Astrocyte of the spinal cord (primary cell): ENCODE measurements at regions not wholly inside any gene's neighbourhood (a gene's known extent, or its start where the extent isn't known, plus 50 kb on each side); places are given as distances from the start of the nearest gene placed in this dataset.

Source experiments
- DNase-seq: peaks from one replicate; pipeline ENCODE4 v3.0.0; 2011; ENCODE audit warnings: low read depth, low spot score
- H3K4me3 ChIP-seq: 2 replicates; pipeline ENCODE4 v1.5.1; 2011; ENCODE audit warnings: low read depth, mild to moderate bottlenecking, low read length, moderate library complexity
- in situ Hi-C: cut with HindIII; loops from 2 replicates; pipeline ENCODE4 v1.10.0; 2017; ENCODE audit warnings: low sequenced_read_pairs
- TF ChIP-seq, protein P1 (sequence below): IDR thresholded peaks from 2 replicates; pipeline ENCODE4 v1.5.1; 2012; ENCODE audit warnings: low read depth, mild to moderate bottlenecking, low read length, inconsistent platforms

DNA sequence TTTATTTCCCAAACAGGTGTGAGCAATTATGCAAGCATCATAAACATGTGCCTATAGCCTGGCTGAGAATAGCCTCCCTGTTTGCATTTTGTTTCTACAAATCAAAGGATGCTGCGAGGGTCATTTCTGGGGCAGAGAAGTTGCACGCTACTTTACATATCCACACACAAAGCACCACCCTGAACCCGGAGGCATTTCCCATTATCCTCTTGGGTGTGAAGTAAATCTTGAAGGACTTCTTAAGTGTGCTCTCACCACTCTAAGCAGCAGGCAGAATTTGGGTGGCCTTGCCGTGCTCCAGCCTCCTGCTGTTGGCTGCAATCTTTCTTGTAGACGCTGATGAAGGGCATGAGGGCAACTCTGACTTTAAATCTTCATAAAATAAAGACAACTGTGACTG lies 124.0 kb upstream of the TLE4 start:
- TF ChIP-seq, protein P1, sequence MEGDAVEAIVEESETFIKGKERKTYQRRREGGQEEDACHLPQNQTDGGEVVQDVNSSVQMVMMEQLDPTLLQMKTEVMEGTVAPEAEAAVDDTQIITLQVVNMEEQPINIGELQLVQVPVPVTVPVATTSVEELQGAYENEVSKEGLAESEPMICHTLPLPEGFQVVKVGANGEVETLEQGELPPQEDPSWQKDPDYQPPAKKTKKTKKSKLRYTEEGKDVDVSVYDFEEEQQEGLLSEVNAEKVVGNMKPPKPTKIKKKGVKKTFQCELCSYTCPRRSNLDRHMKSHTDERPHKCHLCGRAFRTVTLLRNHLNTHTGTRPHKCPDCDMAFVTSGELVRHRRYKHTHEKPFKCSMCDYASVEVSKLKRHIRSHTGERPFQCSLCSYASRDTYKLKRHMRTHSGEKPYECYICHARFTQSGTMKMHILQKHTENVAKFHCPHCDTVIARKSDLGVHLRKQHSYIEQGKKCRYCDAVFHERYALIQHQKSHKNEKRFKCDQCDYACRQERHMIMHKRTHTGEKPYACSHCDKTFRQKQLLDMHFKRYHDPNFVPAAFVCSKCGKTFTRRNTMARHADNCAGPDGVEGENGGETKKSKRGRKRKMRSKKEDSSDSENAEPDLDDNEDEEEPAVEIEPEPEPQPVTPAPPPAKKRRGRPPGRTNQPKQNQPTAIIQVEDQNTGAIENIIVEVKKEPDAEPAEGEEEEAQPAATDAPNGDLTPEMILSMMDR: no peak
- H3K4me3 ChIP-seq: no peak overlapping the region
- in situ Hi-C loops: no loop called here
- no peak for DNase-seq

DNA sequence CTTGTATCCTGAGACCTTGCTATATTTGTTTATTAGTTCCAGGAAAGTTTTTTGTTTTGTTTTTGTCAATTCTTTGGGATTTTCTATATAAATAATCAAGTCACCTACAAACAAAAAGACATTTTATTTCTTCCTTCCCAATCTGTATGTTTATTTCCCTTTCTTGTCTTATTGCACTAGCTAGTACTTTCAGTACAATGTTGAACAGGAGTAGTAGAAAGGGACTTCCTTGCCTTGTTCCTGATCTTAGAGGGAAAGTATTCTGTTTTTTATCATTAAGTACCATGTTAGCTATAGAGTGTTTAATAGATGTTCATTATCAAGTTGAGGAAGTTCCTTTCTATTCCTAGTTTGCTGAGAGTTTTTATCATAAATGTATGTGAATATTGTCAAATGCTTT lies 119.5 kb upstream of the TLE4 start:
- in situ Hi-C loops: no loop called here
- DNase-seq: no peak
- TF ChIP-seq, protein P1: no peak
- H3K4me3 ChIP-seq: no peak overlapping the region

DNA sequence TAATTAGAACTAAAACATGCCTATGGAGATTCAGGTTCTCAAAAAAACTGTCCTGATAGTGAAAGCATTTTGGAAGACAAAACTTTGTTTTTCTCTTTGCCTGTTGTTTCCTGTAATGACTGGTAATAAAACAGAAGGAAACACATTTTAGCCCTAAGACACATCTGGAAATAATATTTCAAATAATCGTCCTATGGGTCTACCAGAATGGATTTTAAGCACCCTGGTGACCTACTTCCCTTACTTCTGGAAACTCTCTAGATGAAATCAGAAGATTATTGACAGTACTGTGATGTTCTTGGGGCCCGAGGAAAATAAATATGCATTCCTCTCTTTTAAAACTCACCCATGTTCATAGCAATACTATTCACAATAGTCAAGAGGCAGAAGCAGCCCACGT lies 110.1 kb upstream of the TLE4 start:
- in situ Hi-C loops: no loop called here
- TF ChIP-seq, protein P1: no peak
- no peak for DNase-seq
- H3K4me3 ChIP-seq: no peak overlapping the region

DNA sequence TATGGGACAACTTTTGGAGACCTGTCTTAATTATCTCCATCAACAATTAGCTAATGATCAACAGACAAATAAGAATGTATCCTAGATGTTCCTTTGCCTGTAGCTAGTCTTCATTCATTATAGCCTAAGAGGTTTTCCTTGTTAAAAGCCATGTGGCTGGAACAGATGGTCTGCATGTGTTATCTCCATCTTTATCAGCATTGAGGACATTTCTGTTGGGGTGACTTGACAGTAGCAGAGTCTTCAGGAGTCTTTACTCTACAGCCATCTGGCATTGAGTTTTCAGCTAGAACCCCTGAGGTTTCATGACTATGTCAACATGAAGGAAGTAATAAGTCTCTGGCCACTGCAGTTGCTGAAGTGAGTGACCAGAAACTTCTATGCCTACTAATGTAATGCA lies 106.6 kb upstream of the TLE4 start:
- TF ChIP-seq, protein P1: no peak
- in situ Hi-C loops: no loop called here
- no peak overlapping the region for H3K4me3 ChIP-seq
- no peak for DNase-seq

DNA sequence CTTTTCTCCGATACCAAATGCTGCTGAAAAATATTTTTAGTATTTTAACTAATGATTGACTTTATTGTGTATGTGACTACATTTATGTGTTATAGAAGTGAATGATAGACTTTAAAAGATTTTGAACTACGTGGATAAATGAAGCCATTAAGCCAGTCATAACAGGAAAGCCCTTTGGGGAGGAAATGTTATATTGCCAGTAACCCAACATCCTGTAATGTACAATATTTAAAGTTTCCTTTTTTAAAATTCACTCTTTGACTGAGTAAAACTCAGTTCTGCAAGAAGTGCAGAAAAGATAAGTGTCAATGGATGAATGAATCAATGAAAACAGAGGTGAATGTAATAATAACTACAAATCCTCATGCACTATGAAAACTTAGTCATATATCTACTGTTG lies 102.6 kb upstream of the TLE4 start:
- TF ChIP-seq, protein P1: no peak
- no peak overlapping the region for H3K4me3 ChIP-seq
- in situ Hi-C loops: no loop called here
- DNase-seq: no peak

DNA sequence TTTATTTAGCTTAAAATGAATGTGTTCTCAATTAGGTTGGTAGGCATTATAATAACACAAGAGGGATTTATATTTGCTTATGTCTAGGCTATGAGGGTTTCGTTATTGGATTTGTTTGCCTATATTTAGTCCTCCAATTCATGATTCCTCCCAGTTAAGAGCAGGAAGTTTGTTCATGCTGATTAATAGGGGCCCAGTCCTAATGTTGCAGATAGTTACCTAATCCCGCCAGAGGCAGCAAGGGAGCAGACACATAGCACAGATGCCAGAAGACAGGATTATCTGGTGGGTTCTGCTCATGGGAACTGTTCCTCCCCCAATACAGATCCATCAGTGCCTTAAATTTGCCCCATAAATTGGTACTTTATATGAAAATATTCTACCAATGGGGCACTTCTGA lies 100.8 kb upstream of the TLE4 start:
- in situ Hi-C loops: no loop called here
- H3K4me3 ChIP-seq: no peak overlapping the region
- TF ChIP-seq, protein P1: no peak
- no peak for DNase-seq
